Urinary bladder (tissue), 3 donors: ENCODE measurements at regions not wholly inside any gene's neighbourhood (a gene's known extent, or its start where the extent isn't known, plus 50 kb on each side); places are given as distances from the start of the nearest gene placed in this dataset.
A peak's percentile ranks its signal among the peaks of the same experiment; 100 is the strongest.

Experiments
- DNase-seq: peaks from one replicate; pipeline ENCODE4 v3.0.0-alpha.2; 2015; ENCODE audit errors: extremely low spot score
- H3K27ac ChIP-seq: one replicate; pipeline ENCODE4 v1.5.1; 2013; ENCODE audit warnings: low read depth, mild to moderate bottlenecking, moderate library complexity
- H3K36me3 ChIP-seq: one replicate; pipeline ENCODE4 v1.6.1; 2013; ENCODE audit warnings: mild to moderate bottlenecking, moderate library complexity; ENCODE audit not compliant: insufficient read depth
- H3K4me1 ChIP-seq: one replicate; pipeline ENCODE4 v1.6.1; 2013; ENCODE audit warnings: mild to moderate bottlenecking, moderate library complexity; ENCODE audit not compliant: insufficient read depth
- H3K4me3 ChIP-seq: one replicate; pipeline ENCODE4 v1.5.1; 2013; ENCODE audit warnings: low read depth, low read length
- WGBS: extraction: QIAGEN DNeasy Blood & Tissue Kit; methylation state at CpG from one replicate; pipeline ENCODE4 v1.1.7; 2013; 5-methylcytosine and 5-hydroxymethylcytosine counted together
- donor health status: healthy with polysubstance abuse.
- donor health status: healthy.

GRCh38 chr21:28447462-28447861 is 545.2 kb downstream of the LTN1 start:
- DNase-seq: no peak
- no peak overlapping the region for H3K27ac ChIP-seq
- no peaks in the 10 kb centered on the region for H3K36me3 ChIP-seq
- H3K4me1 ChIP-seq: no peaks in the 10 kb centered on the region
- H3K4me3 ChIP-seq: no peak overlapping the region
- WGBS: 79% methylated on average over 1 of the region's 1 CpG

GRCh38 chr21:28445141-28445830 is 547.4 kb downstream of the LTN1 start:
- no peaks in the 10 kb centered on the region for H3K4me1 ChIP-seq
- H3K4me3 ChIP-seq: no peak overlapping the region
- WGBS: 91% methylated on average over 3 of the region's 3 CpGs
- DNase-seq: no peak
- H3K36me3 ChIP-seq: no peaks in the 10 kb centered on the region
- no peak overlapping the region for H3K27ac ChIP-seq

GRCh38 chr21:28444557-28444956 is 548.1 kb downstream of the LTN1 start:
- Histone ChIP-seq H3K36me3 (no peaks in the 10 kb centered on the region), H3K4me3 (no peak overlapping the region), H3K4me1 (no peaks in the 10 kb centered on the region), H3K27ac (peak overlapping the region; percentile 45)
- DNase-seq: no peak

GRCh38 chr21:28444111-28444510 is 548.6 kb downstream of the LTN1 start:
- Histone ChIP-seq H3K27ac (no peak overlapping the region), H3K4me3 (no peak overlapping the region), H3K4me1 (no peaks in the 10 kb centered on the region), H3K36me3 (no peaks in the 10 kb centered on the region)
- WGBS: 83% methylated on average over 2 of the region's 2 CpGs
- DNase-seq: no peak

- Histone ChIP-seq H3K4me1 (no peaks in the 10 kb centered on the region), H3K27ac (no peak overlapping the region), H3K36me3 (no peaks in the 10 kb centered on the region), H3K4me3 (no peak overlapping the region)
- no peak for DNase-seq
These were observed 550.1 kb downstream of the LTN1 start for GRCh38 chr21:28442624-28443023.

- H3K4me1 ChIP-seq: no peaks in the 10 kb centered on the region
- no peak overlapping the region for H3K27ac ChIP-seq
- no peak for DNase-seq
- 95% methylated on average over 4 of the region's 4 CpGs for WGBS
- H3K4me3 ChIP-seq: no peak overlapping the region
- no peaks in the 10 kb centered on the region for H3K36me3 ChIP-seq
These were observed 550.6 kb downstream of the LTN1 start for GRCh38 chr21:28442085-28442484.

GRCh38 chr21:28439788-28440187 is 552.9 kb downstream of the LTN1 start:
- no peak overlapping the region for H3K4me3 ChIP-seq
- H3K36me3 ChIP-seq: no peaks in the 10 kb centered on the region
- peak overlapping the region; percentile 5 for H3K27ac ChIP-seq
- WGBS: 51% methylated on average over 3 of the region's 3 CpGs
- DNase-seq: peak; percentile 47
- H3K4me1 ChIP-seq: no peaks in the 10 kb centered on the region

GRCh38 chr21:28439251-28439650 is 553.4 kb downstream of the LTN1 start:
- WGBS: 45% methylated on average over 4 of the region's 4 CpGs
- peak overlapping the region; percentile 5 for H3K27ac ChIP-seq

GRCh38 chr21:28437061-28437460 is 555.6 kb downstream of the LTN1 start:
- no peak for DNase-seq
- Histone ChIP-seq H3K4me1 (no peaks in the 10 kb centered on the region), H3K27ac (no peak overlapping the region), H3K36me3 (no peaks in the 10 kb centered on the region), H3K4me3 (no peak overlapping the region)
- 57% methylated on average over 2 of the region's 2 CpGs for WGBS

More at GRCh38 chr21:28439251-28439650, 553.4 kb downstream of the LTN1 start:
- no peaks in the 10 kb centered on the region for H3K36me3 ChIP-seq
- no peaks in the 10 kb centered on the region for H3K4me1 ChIP-seq
- H3K4me3 ChIP-seq: no peak overlapping the region
- no peak for DNase-seq

GRCh38 chr21:28436286-28436932 is 556.3 kb downstream of the LTN1 start:
- no peak overlapping the region for H3K27ac ChIP-seq
- no peaks in the 10 kb centered on the region for H3K36me3 ChIP-seq
- WGBS: 86% methylated on average over 2 of the region's 2 CpGs
- no peak overlapping the region for H3K4me3 ChIP-seq
- no peaks in the 10 kb centered on the region for H3K4me1 ChIP-seq
- no peak for DNase-seq

- no peaks in the 10 kb centered on the region for H3K4me1 ChIP-seq
- DNase-seq: no peak
- H3K4me3 ChIP-seq: no peak overlapping the region
- H3K27ac ChIP-seq: no peak overlapping the region
- no peaks in the 10 kb centered on the region for H3K36me3 ChIP-seq
- WGBS: 81% methylated on average over 5 of the region's 5 CpGs
These were observed 561.0 kb downstream of the LTN1 start for GRCh38 chr21:28431527-28432200.

- H3K27ac ChIP-seq: no peak overlapping the region
- H3K4me3 ChIP-seq: no peak overlapping the region
- H3K36me3 ChIP-seq: no peaks in the 10 kb centered on the region
- 87% methylated on average over 2 of the region's 2 CpGs for WGBS
- no peak for DNase-seq
- no peaks in the 10 kb centered on the region for H3K4me1 ChIP-seq
These were observed 561.7 kb downstream of the LTN1 start for GRCh38 chr21:28431022-28431421.

- no peak for DNase-seq
- Histone ChIP-seq H3K27ac (no peak overlapping the region), H3K4me3 (no peak overlapping the region), H3K36me3 (no peaks in the 10 kb centered on the region), H3K4me1 (no peaks in the 10 kb centered on the region)
- WGBS: 65% methylated on average over 2 of the region's 2 CpGs
These were observed 563.5 kb downstream of the LTN1 start for GRCh38 chr21:28429161-28429560.

- Histone ChIP-seq H3K4me3 (no peak overlapping the region), H3K36me3 (no peaks in the 10 kb centered on the region), H3K27ac (no peak overlapping the region), H3K4me1 (no peaks in the 10 kb centered on the region)
- 50% methylated on average over 1 of the region's 1 CpG for WGBS
- DNase-seq: no peak
These were observed 565.2 kb downstream of the LTN1 start for GRCh38 chr21:28427394-28428022.
